ENCODE measurements at regions not wholly inside any gene's neighbourhood (a gene's known extent, or its start where the extent isn't known, plus 50 kb on each side); places are given as distances from the start of the nearest gene placed in this dataset.

DNA sequence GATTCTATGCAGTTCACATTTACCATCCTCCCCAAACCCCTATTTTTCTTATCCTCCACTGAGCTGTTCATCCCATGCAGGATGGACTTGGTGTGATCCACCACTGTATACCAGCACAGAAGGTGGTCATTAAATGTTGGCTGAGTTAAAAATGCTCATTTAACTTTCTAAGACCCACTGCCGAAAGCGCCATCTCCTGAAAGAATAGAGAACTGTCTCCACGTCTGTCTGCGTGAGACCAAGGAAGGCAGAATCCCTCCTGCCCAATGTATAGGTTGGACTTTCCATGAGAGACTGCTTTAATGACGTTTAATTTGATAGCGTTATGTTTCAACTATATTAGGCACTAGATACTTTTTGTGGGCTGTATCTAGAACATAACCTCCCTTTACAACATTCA lies 124.3 kb downstream of the GPAM start:
- no peak for DNase-seq (ENCODE audit: low read depth, low spot score)

DNA sequence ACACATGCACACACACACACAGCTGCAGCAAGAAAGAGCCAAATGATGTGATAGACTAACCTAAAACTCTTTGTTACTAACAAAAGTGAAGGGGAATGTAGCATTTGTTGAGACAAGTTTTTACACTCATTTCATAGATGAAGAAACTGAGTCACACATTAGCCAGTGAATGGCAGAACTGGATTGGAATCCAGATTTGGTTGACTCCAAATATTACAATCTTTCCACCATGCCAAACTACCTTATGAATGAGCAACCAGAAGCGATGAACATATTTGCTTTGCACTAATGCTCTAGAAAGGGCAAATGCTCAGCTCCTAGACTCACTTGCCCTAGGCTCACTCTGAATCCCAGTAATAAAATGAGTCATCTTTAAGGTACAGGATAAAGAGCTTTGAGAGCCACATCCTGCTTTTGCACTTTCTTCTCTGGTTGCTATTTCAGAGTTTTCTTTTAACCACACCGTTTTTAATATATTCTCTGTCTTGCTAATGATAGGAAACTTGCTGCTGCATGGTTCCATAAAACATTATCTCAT lies 111.9 kb downstream of the GPAM start:
- no peak overlapping the region for H3K9ac ChIP-seq (ENCODE audit: insufficient read length)
- TF ChIP-seq POLR2AphosphoS5 (IDR thresholded peaks at IDR 0.05; ENCODE audit: borderline replicate concordance, low read depth, low read length) (no peak), EZH2 (IDR thresholded peaks at IDR 0.05) (no peak)
- no peak overlapping the region for H3K27ac ChIP-seq
- DNase-seq (ENCODE audit: low read depth, low spot score), result no peak
- H3K9me3 ChIP-seq (ENCODE audit: low read depth, low read length), result no peaks in the 10 kb centered on the region
- H3K36me3 ChIP-seq (ENCODE audit: insufficient read depth, low read length), result no peaks in the 10 kb centered on the region
- H3K4me3 ChIP-seq, result no peak overlapping the region

More for the DNA sequence above, 124.3 kb downstream of the GPAM start:
- Histone ChIP-seq H3K36me3 (ENCODE audit: insufficient read depth, low read length) (no peaks in the 10 kb centered on the region), H3K9ac (ENCODE audit: insufficient read length) (no peak overlapping the region), H3K27ac (no peak overlapping the region), H3K4me3 (no peak overlapping the region), H3K9me3 (ENCODE audit: low read depth, low read length) (no peaks in the 10 kb centered on the region)
- TF ChIP-seq POLR2AphosphoS5 (IDR thresholded peaks at IDR 0.05; ENCODE audit: borderline replicate concordance, low read depth, low read length), result no peak
- no peak for TF ChIP-seq FOXP2 (optimal IDR thresholded peaks at IDR 0.05; ENCODE audit: control extremely low read depth, extremely low read length, insufficient read depth)

DNA sequence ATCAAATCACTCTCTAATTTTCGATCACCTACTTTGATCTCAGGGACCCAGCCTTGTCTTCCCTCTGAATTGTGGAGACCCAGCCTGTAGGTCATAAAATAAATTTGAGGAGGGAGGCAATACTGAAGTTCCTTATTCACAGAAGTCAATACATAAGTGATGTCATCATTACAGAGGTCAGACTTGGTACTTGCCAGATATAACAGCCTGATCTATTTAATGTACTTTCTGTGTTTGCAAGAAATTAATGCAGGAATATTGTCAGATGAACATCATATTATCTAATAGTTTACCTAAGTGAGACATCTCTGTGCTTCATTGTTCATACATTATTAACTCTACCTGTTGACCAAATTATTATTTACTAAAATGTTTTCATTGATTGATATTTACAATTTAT lies 105.6 kb downstream of the GPAM start:
- TF ChIP-seq POLR2AphosphoS5 (IDR thresholded peaks at IDR 0.05; ENCODE audit: borderline replicate concordance, low read depth, low read length) (no peak), FOXP2 (optimal IDR thresholded peaks at IDR 0.05; ENCODE audit: control extremely low read depth, extremely low read length, insufficient read depth) (no peak), EZH2 (IDR thresholded peaks at IDR 0.05) (no peak)
- Histone ChIP-seq H3K9me3 (ENCODE audit: low read depth, low read length) (no peaks in the 10 kb centered on the region), H3K27ac (no peak overlapping the region), H3K9ac (ENCODE audit: insufficient read length) (no peak overlapping the region), H3K4me3 (no peak overlapping the region), H3K36me3 (ENCODE audit: insufficient read depth, low read length) (no peaks in the 10 kb centered on the region)
- no peak for DNase-seq (ENCODE audit: low read depth, low spot score)

DNA sequence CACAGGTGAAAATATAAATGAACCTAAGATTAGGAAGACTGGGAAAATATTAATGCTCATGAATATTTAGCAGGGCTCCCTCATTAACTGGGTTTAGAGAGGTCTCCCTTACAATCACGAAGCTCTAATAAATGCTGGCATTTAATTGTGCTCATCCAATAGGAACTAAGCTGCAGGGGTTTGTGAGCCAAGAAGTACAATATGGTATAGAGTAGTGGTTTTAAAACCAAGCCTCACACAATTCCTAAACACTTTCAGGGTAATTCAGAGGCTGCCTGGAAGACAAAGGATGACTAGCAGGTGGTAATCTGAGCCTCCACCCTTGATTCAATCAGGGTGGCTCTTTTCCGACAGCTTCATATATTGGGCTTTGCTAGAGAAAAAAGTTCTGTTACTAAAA lies 103.3 kb downstream of the GPAM start:
- Histone ChIP-seq H3K9ac (ENCODE audit: insufficient read length) (no peak overlapping the region), H3K9me3 (ENCODE audit: low read depth, low read length) (no peaks in the 10 kb centered on the region), H3K36me3 (ENCODE audit: insufficient read depth, low read length) (no peaks in the 10 kb centered on the region), H3K4me3 (no peak overlapping the region), H3K27ac (no peak overlapping the region)
- TF ChIP-seq FOXP2 (optimal IDR thresholded peaks at IDR 0.05; ENCODE audit: control extremely low read depth, extremely low read length, insufficient read depth) (no peak), EZH2 (IDR thresholded peaks at IDR 0.05) (no peak), POLR2AphosphoS5 (IDR thresholded peaks at IDR 0.05; ENCODE audit: borderline replicate concordance, low read depth, low read length) (no peak)
- no peak for DNase-seq (ENCODE audit: low read depth, low spot score)

DNA sequence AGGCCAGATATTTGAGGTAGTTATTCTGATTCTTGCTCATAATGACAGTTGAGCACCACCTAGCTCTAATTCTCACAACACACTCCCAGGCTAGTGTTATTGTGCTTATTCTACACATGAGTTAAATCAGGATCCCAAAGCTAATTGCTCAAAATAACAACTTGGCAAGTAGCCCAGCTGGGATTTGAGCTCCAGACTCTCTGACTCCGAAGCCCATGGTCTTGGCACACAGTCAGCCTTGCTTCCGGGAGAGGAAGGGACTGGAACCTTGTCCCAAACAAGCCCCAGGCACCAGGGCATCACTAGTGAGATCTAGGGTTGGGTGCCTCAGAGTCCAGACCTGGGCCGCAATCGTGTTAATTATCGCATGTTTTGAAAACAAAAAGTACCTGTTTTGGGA lies 101.4 kb downstream of the GPAM start:
- Histone ChIP-seq H3K9ac (ENCODE audit: insufficient read length) (no peak overlapping the region), H3K27ac (peak overlapping the region; percentile 78), H3K4me3 (peak overlapping the region; percentile 63), H3K9me3 (ENCODE audit: low read depth, low read length) (no peaks in the 10 kb centered on the region), H3K36me3 (ENCODE audit: insufficient read depth, low read length) (no peaks in the 10 kb centered on the region)
- DNase-seq (ENCODE audit: low read depth, low spot score), result peak; percentile 76
- TF ChIP-seq FOXP2 (optimal IDR thresholded peaks at IDR 0.05; ENCODE audit: control extremely low read depth, extremely low read length, insufficient read depth) (no peak), EZH2 (IDR thresholded peaks at IDR 0.05) (no peak), POLR2AphosphoS5 (IDR thresholded peaks at IDR 0.05; ENCODE audit: borderline replicate concordance, low read depth, low read length) (no peak; the same call in 1 of the 2 replicates)

DNA sequence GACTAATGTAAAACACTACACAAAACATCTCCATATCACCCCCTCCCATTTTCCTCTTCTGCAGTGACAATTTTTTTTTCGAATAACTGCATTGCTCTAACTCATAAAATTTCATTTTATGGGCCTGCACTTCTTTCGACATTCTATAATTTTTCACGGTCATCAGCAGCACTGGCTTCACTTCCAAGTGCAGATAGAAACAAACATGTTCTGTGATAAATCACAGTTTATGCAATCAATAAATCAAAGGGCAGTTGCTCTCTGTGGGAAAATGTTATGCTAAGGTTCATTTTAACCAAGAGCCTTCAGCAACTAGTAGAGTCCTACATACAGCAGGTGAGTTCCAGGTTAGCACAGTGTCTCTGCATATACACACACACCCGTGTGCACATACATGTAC lies 100.1 kb downstream of the GPAM start:
- Histone ChIP-seq H3K36me3 (ENCODE audit: insufficient read depth, low read length) (no peaks in the 10 kb centered on the region), H3K9me3 (ENCODE audit: low read depth, low read length) (no peaks in the 10 kb centered on the region), H3K4me3 (peak overlapping the region; percentile 63), H3K27ac (peak overlapping the region; percentile 78; the same call in 1 of the 2 replicates), H3K9ac (ENCODE audit: insufficient read length) (no peak overlapping the region)
- no peak for DNase-seq (ENCODE audit: low read depth, low spot score)
- TF ChIP-seq FOXP2 (optimal IDR thresholded peaks at IDR 0.05; ENCODE audit: control extremely low read depth, extremely low read length, insufficient read depth) (no peak), EZH2 (IDR thresholded peaks at IDR 0.05) (no peak)

DNA sequence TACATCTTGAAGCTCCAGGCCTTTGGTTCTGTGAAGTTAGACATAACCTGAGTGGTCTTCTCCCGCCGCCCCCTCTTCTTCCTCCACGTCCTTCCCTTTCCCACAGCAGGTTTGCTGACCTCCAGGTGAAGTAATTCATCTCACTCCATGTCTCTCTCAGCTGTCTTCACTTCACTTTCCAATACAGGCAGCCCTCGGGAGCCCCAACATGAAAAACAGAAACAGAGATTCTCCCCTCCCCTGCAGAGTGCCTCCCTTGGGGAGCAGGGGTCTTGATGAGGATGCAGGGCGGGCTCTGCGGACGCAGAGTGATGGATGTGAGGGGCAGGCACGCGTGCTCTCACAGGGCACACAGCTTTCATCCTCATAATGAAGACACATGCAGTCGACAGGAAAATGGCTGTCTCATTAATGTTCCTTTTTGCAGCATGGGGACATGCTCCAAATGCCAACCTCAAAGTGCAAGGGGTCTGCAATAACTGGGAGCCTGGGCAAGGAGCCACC lies 95.6 kb downstream of the GPAM start:
- Histone ChIP-seq H3K4me3 (no peak overlapping the region), H3K27ac (no peak overlapping the region), H3K9ac (ENCODE audit: insufficient read length) (no peak overlapping the region), H3K9me3 (ENCODE audit: low read depth, low read length) (no peaks in the 10 kb centered on the region), H3K36me3 (ENCODE audit: insufficient read depth, low read length) (no peaks in the 10 kb centered on the region)
- DNase-seq (ENCODE audit: low read depth, low spot score), result no peak
- TF ChIP-seq POLR2AphosphoS5 (IDR thresholded peaks at IDR 0.05; ENCODE audit: borderline replicate concordance, low read depth, low read length) (no peak), FOXP2 (optimal IDR thresholded peaks at IDR 0.05; ENCODE audit: control extremely low read depth, extremely low read length, insufficient read depth) (no peak)

DNA sequence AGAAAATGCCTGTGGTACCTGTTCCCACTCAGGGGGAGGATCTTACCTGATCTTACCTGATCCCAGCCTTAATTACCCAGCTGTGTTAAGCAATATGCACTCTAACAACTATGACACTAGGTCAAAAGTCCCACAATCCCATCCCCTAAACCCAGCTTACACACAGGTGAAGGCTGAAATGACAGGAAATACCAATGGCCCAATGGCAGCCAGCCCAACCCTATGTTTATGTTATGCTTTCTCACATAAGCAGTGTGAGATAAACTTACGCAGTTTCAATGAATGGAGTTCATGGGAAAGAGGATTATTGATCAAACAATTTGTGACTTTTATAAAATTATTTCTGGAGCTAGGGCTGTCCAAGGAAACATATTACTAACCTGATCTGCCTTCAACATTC lies 91.9 kb downstream of the GPAM start:
- DNase-seq (ENCODE audit: low read depth, low spot score), result no peak
- Histone ChIP-seq H3K27ac (no peak overlapping the region), H3K36me3 (ENCODE audit: insufficient read depth, low read length) (no peaks in the 10 kb centered on the region), H3K9me3 (ENCODE audit: low read depth, low read length) (no peaks in the 10 kb centered on the region), H3K9ac (ENCODE audit: insufficient read length) (no peak overlapping the region), H3K4me3 (no peak overlapping the region)
- no peak for TF ChIP-seq POLR2AphosphoS5 (IDR thresholded peaks at IDR 0.05; ENCODE audit: borderline replicate concordance, low read depth, low read length)
- TF ChIP-seq FOXP2 (optimal IDR thresholded peaks at IDR 0.05; ENCODE audit: control extremely low read depth, extremely low read length, insufficient read depth), result no peak
- TF ChIP-seq EZH2 (IDR thresholded peaks at IDR 0.05), result no peak

DNA sequence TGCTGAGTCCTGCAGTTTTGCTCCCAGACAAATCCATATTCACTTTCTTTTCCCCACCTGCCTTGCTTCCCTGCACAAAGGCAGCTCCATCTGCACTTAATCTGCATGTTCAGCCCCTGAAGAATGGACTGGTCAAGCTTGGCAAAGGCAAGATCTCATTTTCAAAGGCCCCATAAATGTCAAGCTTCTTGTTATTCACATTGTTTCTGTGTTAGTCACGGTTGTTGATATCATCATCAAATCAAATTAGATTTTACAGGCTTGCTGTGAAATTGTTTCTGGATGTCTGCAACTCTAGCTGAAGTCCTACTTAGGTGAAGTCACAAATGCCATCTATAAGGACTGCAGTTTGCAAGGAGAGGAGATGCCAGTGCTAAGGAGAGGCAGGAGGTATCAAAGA lies 91.0 kb downstream of the GPAM start:
- Histone ChIP-seq H3K9ac (ENCODE audit: insufficient read length) (no peak overlapping the region), H3K4me3 (no peak overlapping the region), H3K36me3 (ENCODE audit: insufficient read depth, low read length) (no peaks in the 10 kb centered on the region), H3K9me3 (ENCODE audit: low read depth, low read length) (no peaks in the 10 kb centered on the region), H3K27ac (no peak overlapping the region)
- DNase-seq (ENCODE audit: low read depth, low spot score), result no peak
- TF ChIP-seq FOXP2 (optimal IDR thresholded peaks at IDR 0.05; ENCODE audit: control extremely low read depth, extremely low read length, insufficient read depth) (no peak), EZH2 (IDR thresholded peaks at IDR 0.05) (no peak), POLR2AphosphoS5 (IDR thresholded peaks at IDR 0.05; ENCODE audit: borderline replicate concordance, low read depth, low read length) (no peak)
